NCI-H345 treated with DMSO at 0.1 percent for 48 hours (cell line): ENCODE measurements at regions not wholly inside any gene's neighbourhood (a gene's known extent, or its start where the extent isn't known, plus 50 kb on each side); places are given as distances from the start of the nearest gene placed in this dataset.

Experiments used
- DNase-seq: peaks from one replicate; lab custom pipeline; 2025; ENCODE audit not compliant: unreplicated experiment; lab: John Stamatoyannopoulos, UW

GRCh38 chrX:4373791-4374190, 660.3 kb upstream of the PRKX start:
- no peak for DNase-seq

- no peak for DNase-seq
These were observed 645.1 kb upstream of the PRKX start for GRCh38 chrX:4358577-4358976.

- no peak for DNase-seq
These were observed 609.5 kb upstream of the PRKX start for GRCh38 chrX:4322916-4323315.

GRCh38 chrX:4320436-4320947, 607.0 kb upstream of the PRKX start:
- no peak for DNase-seq

- no peak for DNase-seq
These were observed 602.4 kb upstream of the PRKX start for GRCh38 chrX:4315891-4316290.

GRCh38 chrX:4314586-4314985, 601.1 kb upstream of the PRKX start:
- no peak for DNase-seq

GRCh38 chrX:4277122-4277521, 563.7 kb upstream of the PRKX start:
- DNase-seq, result no peak

GRCh38 chrX:4268676-4269075, 555.2 kb upstream of the PRKX start:
- no peak for DNase-seq

GRCh38 chrX:4265036-4265435, 551.6 kb upstream of the PRKX start:
- no peak for DNase-seq

GRCh38 chrX:4263030-4263803, 549.8 kb upstream of the PRKX start:
- DNase-seq, result peak; percentile 41

- no peak for DNase-seq
These were observed 539.6 kb upstream of the PRKX start for GRCh38 chrX:4253092-4253491.

- no peak for DNase-seq
These were observed 536.0 kb upstream of the PRKX start for GRCh38 chrX:4249401-4249800.

GRCh38 chrX:4243759-4244158, 530.3 kb upstream of the PRKX start:
- no peak for DNase-seq

GRCh38 chrX:4240541-4241194, 527.2 kb upstream of the PRKX start:
- DNase-seq, result no peak

- DNase-seq, result no peak
These were observed 526.4 kb upstream of the PRKX start for GRCh38 chrX:4239650-4240540.

- no peak for DNase-seq
These were observed 525.5 kb upstream of the PRKX start for GRCh38 chrX:4238916-4239315.

GRCh38 chrX:4225086-4225485, 511.6 kb upstream of the PRKX start:
- DNase-seq, result no peak

GRCh38 chrX:4206941-4207340, 493.5 kb upstream of the PRKX start:
- no peak for DNase-seq

- no peak for DNase-seq
These were observed 484.5 kb upstream of the PRKX start for GRCh38 chrX:4197971-4198370.

- no peak for DNase-seq
These were observed 480.2 kb upstream of the PRKX start for GRCh38 chrX:4193500-4194155.

GRCh38 chrX:4186331-4186730, 472.9 kb upstream of the PRKX start:
- DNase-seq, result no peak
